GM12865 (cell line): ENCODE measurements at regions not wholly inside any gene's neighbourhood (a gene's known extent, or its start where the extent isn't known, plus 50 kb on each side); places are given as distances from the start of the nearest gene placed in this dataset.
"Not testable (repeated sequence)": the region's sequence is repeated elsewhere in the genome, so short reads cannot be mapped to it uniquely, and the experiment has no call there.

Experiments used
- DNase-seq: peaks from one replicate; pipeline ENCODE4 v3.0.0; 2010; ENCODE audit warnings: low read depth
- H3K4me3 ChIP-seq: 2 replicates; pipeline ENCODE4 v1.5.1; 2011; ENCODE audit warnings: mild to moderate bottlenecking, low read depth, low read length, control low read depth

DNA sequence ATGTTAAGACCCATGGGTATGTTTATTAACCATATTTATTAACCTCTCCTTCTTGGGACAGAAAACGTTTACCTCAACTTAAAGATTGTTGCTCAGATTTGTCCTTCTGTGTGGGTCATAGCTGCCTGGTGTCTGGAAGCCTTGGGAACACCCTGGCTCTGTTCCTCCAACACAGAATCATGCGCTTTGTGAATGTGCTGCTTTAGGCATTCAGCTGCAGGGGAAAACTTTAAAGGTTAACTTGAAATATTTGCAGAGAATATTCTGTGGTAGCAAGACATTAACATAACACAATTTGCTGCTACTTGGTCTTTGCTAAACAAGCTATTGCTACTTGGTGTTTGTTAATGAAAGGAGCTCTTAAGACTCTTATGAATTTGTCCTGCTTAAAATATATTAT, 50.5 kb upstream of the THOC3 start:
- H3K4me3 ChIP-seq, DNase-seq: not testable (repeated sequence)

DNA sequence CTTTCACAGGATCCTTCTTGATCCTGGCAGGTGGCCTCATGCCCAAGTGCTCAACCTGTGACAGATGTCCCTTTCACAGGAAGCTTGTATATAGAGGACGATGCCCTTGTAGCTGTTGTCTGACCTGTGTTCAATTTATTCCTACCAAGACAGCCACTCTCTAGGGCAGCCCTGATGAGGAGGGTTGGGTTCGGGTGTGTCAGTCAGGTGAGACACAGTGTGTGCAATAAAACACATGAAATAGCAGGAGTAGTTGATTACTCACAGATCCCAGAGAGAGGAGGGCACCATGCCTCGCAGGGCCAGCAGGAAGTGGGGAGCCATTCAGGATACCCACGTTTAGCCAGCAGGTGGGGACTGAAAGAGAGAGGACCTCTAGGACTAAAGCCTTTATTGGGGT, 52.7 kb upstream of the THOC3 start:
- H3K4me3 ChIP-seq, DNase-seq: not testable (repeated sequence)

DNA sequence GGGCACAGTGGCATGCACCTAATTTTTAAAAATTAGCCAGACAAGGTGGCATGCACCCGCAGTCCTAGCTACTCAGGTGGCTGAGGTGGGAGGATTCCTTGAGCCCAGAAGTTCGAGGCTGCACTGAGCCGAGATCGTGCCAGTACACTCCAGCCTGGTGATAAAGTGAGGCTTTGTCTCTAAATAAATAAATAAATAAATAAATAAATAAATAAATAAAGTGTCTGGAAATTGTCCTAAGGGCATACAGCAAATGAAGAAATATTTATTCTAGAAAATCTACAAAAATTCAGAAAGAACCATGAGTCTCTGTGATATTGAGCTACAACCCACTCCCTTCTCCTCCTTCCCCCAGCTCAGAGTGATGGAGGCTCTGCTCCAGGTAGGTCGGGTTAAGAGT, 55.4 kb upstream of the THOC3 start:
- not testable (repeated sequence) for H3K4me3 ChIP-seq, DNase-seq

DNA sequence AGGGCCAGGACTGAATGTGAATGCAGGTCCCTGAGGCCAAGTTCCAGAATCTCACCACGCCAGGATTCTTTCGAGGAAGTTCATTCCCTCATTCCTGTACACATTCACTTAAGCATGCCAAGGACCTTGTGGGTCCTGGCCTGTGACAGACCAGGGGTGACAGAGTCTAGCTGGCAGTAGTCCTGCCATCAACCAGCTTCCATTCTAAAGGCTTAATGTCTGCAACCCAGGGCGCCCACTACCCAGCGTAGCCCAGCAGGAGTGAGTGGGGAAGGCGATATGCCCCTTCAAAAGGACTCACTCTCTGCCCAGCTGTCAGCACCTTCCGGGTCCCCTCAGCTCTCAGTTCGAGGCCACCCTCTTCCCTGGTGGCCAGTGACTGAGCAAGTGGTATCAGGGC, 61.3 kb upstream of the THOC3 start:
- DNase-seq, H3K4me3 ChIP-seq: not testable (repeated sequence)

DNA sequence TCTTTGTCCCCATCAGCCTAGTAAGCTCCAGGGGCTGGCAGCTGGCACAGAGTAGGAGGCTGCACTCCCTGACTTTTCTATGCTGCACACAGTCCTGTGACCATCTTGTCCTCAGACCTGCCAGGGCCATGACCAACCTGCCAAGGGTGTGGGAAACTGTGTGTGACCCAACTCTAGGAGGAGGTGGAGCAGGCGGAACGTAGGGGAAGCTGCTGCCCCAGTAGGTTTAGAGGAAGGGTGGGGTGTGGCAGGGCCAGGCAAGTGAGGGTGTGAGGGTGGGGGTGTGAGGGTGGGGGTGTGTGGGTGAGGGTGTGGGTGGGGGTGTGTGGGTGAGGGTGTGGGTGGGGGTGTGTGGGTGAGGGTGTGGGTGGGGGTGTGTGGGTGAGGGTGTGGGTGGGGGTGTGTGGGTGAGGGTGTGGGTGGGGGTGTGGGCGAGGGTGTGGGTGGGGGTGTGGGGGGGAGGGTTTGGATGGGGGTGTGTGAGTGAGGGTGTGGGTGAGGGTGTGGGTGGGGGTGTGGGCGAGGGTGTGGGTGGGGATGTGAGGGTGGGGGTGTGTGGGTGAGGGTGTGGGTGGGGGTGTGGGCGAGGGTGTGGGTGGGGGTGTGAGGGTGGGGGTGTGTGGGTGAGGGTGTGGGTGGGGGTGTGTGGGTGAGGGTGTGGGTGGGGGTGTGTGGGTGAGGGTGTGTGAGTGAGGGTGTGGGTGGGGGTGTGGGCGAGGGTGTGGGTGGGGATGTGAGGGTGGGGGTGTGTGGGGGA, 62.4 kb upstream of the THOC3 start:
- not testable (repeated sequence) for DNase-seq, H3K4me3 ChIP-seq

DNA sequence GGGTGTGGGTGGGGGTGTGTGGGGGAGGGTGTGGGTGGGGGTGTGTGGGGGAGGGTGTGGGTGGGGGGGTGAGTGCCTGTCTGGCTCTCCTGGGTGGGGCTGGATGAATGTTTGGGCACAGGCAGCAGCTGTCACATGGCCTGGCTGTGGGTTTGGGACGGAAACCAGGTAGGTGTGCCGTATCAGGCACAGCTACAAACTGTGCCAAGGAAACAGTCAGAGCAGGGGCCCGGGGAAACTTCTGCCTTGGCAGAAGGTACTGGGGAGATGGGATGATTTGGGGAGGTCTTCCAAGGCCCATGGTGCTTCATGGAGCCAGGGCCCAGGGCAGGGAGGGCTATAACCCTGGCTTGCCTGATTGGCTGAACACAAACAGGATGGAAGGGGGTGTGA, 63.0 kb upstream of the THOC3 start:
- DNase-seq, H3K4me3 ChIP-seq: not testable (repeated sequence)

DNA sequence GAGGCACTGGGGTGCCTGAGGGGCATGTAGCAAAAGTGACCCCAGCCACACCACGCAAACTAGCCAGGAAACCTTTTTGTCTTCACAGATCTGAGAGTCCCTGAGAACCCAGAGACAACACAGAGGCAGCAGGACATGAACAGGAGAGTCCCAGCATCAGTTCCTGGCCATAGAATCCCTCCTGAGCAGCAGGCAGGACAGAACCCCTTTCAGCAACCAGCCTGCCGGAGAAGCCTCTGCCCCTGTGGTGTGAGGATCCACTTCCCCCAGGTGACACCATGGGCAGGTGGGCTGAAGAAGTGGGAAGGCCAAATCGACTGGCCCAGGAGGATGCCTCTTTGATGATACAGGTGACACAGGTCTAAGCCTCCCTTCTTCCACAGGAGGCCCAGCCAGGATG, 65.1 kb upstream of the THOC3 start:
- H3K4me3 ChIP-seq, DNase-seq: not testable (repeated sequence)

DNA sequence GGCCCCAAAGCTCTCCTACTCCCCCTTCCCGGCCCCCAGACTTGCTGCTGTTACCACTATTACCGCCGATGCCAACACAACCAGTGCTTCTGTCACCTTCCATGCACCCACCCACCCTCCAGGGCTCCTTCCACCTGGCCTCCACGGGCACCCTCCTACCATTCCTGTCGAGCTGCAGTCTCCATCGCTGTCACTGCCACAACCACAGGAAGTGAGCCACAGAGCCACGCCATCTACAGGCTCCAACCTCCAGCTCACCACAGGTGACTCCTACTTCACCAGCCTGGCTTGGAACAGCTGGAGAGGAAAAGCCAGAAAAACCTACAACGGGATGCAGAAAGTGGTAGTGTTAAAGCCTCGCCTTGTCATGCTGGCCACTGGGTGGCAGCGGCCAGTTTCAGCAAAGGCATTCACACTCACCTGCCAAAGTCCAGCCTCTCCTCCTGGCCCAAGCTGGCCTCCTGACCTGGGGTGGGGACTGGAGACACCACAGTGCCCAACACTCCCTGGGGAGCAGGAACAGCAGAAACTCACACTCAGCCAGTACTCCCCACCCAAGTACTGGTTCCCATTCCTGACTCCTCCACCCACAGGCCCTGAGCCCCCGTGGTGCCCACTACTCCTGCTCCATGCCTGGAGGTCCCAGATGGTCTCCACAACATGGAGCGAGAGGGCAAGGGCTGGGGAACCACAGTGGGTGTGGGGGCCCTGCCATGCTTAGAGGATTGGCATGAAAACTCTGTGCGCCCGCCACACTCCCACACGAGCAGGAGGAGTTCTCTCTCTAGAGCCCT, 66.5 kb upstream of the THOC3 start:
- H3K4me3 ChIP-seq, DNase-seq: not testable (repeated sequence)

DNA sequence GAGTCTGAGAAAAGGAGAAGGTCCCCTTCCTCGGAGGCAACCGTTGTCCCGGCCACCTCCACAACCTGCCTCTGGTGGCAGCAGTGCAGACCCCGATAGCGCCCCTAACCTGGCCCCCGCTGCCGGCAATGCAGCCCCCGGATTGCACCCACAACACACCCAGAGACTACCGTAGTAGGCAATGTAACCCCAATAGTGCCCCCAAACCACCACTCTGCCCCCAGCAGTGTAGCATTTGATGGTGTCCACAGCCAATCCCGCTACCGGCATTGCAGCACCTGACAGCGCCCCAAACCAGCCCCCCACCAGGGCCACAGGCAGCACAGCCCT, 67.1 kb upstream of the THOC3 start:
- not testable (repeated sequence) for DNase-seq

DNA sequence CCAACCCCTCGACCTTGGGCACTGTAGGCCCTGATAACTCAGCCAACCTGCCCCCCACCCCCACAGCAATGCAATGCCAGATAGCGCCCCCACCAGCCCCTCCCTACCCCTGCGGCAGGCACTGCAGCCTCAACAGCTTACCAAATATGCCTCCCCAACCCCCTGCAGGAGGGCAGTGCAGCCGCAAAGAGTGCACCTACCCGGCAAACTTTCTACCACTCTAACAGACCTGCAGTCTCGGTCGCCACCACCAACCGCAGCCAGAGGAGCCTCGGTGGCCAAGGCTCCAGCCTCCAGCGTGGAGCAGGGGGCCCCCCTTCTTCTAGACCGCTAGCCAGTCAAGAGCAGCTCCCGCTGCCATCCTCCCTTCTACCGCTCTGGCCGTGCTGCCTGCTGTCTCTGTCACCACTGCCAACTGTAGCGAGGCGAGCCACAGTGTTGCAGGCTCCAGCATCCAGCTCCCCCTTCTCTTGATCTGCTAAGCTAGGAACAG, 67.7 kb upstream of the THOC3 start:
- not testable (repeated sequence) for H3K4me3 ChIP-seq, DNase-seq

More for the DNA sequence above, 67.1 kb upstream of the THOC3 start:
- H3K4me3 ChIP-seq, result not testable (repeated sequence)

DNA sequence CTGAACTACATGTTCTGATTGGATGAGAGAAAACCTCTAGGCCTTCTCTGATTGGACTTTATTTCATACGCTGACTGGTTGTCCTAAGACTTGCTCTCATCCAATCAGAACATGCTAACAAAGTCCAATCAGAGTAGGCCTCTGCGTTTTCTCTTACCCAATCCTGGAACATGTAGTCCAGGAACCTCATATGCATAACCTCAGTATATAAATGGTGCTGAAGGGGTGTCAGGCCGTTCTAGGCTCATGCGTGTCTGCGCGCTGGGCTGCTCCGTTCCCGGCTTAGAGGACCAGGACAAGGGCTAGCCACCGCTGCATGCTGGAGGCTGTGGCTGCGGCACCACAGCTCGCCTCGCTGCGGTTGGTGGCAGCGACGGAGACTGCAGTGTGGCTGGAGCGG, 68.3 kb upstream of the THOC3 start:
- not testable (repeated sequence) for DNase-seq

DNA sequence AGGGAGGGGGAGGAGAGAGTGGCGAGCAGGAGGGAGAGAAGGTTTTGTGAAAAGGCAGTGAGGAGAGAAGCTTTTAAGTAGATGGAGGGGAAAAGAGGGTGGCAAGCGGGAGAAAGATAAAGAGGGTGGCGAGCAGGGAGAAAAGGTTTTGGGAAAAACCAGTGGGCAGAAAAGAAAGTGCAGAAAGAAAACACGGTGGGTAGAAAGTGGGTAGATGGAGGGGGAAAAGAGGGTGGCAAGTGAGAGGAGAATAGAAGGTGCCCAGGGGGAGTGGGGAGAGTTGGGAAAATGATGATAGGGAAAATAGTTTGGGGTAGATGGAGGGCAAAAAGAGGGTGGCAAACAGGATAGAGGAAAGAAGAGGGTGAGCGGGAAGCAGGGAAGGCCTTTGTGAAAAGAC, 69.1 kb upstream of the THOC3 start:
- DNase-seq, H3K4me3 ChIP-seq: not testable (repeated sequence)

More for the DNA sequence above, 68.3 kb upstream of the THOC3 start:
- not testable (repeated sequence) for H3K4me3 ChIP-seq

DNA sequence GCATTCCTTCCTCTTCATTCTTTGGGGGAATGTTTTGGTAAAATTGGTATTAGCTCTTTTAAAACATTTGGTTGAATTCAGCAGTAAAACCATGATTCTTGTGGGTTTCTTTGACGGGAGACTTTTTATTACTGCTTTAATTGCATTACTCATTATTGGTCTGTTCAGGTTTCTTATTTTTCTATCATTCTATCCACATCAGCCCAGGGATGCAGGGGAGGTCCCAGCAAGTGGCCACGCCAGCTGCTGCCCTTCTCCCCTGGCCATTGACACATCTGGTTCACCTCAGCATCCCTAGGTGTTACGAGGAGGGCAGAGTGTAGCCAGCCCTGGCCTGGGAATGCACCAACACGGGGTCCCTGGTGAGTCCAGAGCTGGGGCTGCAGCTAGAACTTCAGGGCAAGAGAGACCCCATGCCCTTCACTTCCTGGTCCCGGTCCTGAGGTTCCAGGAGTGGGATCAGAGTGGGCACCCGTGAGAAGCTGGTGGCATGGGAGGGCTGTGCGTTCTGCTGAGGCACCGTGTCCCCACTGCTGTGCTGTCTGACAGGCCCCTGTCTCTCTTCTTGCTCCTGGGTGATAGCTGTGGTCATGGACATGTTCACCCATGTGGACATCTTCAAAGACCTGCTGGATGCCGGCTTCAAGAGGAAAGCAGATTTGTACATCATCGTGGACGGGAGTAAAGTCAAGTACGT, 72.1 kb upstream of the THOC3 start:
- DNase-seq, H3K4me3 ChIP-seq: not testable (repeated sequence)

DNA sequence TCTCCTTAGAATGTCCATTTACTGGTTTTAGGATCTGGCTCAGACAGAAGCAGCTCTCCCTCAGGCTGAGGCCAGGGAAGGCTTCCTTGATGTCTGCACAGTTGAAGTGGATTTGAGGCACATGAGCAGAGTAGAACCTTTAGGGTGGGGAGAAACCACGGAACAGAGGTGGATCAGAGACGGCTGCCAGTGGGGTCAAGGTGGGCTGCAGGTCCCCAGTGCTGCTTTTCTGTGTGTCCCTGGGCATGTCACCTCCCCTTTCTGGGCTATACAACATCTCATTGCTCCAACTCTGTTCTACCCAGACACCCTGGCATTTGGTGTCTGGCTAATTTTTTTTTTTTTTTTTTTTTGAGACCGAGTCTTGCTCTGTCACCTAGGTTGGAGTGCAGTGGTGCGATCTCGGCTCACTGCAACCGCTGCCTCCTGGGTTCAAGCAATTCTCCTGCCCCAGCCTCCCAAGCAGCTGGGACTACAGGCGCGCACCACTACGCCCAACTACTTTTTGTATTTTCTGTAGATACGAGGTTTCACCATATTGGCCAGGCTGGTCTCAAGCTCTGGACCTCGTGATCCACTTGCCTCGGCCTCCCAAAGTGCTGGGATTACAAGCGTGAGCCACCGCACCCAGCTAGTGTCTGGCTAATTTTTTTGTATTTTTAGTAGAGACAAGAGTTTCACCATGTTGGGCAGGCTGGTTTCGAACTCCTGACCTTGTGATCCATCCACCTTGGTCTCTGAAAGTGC, 73.3 kb upstream of the THOC3 start:
- not testable (repeated sequence) for DNase-seq, H3K4me3 ChIP-seq

DNA sequence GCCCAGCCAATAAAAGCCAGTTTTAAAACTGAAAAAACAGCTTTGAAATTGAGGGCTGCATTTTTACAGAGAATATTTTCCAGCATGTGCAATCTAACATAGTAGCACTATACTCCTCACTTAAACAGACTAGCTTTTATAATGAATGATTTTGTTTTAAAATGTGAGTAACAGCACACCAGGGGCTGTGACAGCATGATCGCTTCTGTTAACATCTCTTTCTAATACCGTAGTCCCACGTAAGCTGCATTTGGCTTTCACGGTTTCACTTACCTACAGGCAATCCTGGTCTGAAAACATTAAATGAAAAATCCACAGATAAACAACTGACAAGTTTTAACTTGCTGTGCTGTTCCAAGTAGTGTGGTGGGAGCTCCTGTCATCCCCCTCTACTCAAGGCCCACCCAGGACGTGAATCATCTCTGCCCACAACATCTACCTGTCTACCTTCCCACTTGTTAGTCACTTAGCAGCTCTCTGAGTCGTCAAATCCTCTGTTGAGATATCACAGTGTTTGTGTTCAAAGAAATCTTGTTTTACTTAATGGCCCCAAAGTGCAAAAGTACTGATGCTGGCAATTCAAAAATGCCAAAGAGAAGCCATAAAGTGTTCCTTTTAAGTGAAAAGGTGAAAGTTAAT, 74.0 kb upstream of the THOC3 start:
- not testable (repeated sequence) for DNase-seq, H3K4me3 ChIP-seq

DNA sequence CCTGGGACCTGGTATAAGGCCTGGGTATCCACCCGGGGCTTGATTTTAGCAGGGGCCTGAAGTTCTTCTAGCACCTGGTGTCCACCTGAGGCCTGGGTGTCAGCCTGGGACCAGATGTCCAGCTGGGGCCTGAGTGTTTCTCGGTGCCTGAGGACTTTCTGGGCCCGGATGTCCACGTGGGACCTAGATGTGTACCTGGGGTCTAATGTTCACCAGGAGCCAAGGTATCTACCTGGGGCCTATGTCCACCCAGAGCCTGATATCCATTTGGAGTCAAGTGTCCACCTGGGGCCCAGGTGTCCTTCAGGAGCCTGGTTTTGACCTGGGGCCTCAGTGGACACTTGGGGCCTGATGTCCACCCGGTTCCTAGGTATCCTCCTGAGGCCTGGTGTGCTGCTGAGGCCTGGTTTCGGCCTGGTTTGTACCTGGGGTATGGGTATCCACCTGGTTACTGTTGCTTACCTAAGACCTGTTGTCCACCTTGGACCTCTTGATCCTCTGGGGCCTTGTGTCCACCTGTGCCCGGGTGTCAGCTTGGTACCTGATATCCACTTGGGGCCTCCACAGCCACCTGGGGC, 75.2 kb upstream of the THOC3 start:
- H3K4me3 ChIP-seq, DNase-seq: not testable (repeated sequence)

DNA sequence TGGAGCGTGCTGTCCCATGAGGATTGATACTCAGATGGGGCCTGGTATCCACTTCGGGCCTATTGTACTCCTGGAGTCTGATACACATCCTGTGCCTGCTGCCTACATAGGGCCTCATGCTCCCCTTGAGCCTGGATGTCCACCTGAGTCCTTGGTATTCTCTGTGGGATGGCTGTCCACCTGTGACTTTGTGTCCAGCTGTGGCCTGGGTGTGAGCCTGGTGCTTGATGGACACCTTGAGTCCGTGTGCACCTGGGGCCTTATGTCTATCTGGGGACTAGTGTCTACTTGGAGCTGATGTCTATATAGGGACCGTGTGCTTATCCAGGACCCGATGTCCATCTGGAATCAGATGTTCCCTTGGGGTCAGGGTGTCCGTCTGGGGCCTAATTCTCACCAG, 75.9 kb upstream of the THOC3 start:
- H3K4me3 ChIP-seq, DNase-seq: not testable (repeated sequence)

DNA sequence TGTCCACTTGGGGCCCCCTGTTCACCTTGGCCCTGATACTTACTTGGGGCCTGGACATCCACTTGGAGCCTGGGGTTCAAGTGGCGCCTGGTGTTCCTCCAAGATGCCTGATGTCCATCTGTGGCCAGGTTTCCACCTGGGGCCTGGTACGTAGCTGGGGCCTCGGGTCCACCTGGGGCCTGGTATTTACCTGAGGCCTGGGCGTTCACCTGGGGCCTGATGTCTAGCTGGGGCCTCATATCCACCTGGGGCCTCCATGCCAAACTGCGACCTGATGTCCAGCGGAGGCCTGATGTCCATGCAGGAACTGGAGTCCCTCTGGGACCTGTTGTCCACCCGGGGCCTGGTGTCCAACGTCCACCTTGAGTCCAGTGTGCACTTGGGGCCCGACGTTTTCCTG, 76.3 kb upstream of the THOC3 start:
- DNase-seq, H3K4me3 ChIP-seq: not testable (repeated sequence)
